Erythroblast (primary cell): ENCODE measurements at regions not wholly inside any gene's neighbourhood (a gene's known extent, or its start where the extent isn't known, plus 50 kb on each side); places are given as distances from the start of the nearest gene placed in this dataset.

Experiments
- GATA1 ChIP-seq: IDR thresholded peaks from 2 replicates; pipeline ENCODE4 v1.6.1; 2011; ENCODE audit warnings: low read depth, mild to moderate bottlenecking, control low read depth, low read length, moderate library complexity
- POLR2A ChIP-seq: IDR thresholded peaks from 2 replicates; pipeline ENCODE4 v1.6.1; 2011; ENCODE audit warnings: mild to moderate bottlenecking, low read length

DNA sequence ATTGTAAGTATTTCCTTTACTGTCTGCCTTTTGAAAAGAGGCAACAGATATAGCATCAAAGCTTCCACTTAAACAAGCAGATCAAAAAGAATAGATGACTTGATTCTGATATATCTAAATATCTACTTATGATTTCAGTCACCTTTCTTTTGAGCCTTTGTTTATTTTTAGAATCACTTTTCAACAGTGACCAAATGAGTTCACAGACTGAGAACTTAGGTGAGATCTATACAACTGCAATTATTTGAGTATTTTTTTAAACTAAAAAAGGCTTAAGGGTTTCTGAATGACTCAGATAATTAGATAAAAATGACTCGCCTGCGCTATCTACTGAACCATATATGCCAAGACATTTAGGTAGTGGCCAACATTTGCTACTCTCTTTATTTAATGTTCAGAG, 166.7 kb upstream of the KCNIP4 start:
- TF ChIP-seq POLR2A (no peak), GATA1 (no peak)
